ENCODE measurements at regions not wholly inside any gene's neighbourhood (a gene's known extent, or its start where the extent isn't known, plus 50 kb on each side); places are given as distances from the start of the nearest gene placed in this dataset.
A peak's percentile ranks its signal among the peaks of the same experiment; 100 is the strongest.

DNA sequence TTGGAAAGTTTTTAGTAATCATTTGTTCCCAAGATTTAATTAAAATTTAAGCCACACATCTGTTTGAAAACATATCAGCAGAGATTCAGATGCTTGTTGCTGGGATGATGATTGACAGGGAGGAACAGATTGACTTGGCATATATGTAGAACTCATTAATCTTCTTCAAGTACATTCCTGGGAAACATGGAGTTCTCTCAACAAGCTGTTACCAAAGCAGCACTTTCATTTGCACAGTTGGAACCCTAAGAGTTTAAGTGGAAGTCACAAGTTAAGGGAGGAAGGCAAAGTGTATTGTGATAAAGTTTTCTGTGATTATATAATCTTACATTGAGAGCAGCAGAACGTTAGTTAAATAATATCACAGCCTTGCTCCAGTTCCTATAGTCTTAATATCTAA is 485.4 kb upstream of the CELF2 start:
- Histone ChIP-seq H3K27ac (no peak overlapping the region), H3K9me2 (replicated peaks; ENCODE audit: insufficient read depth) (no peaks in the 10 kb centered on the region), H3K4me1 (ENCODE audit: insufficient read depth) (no peaks in the 10 kb centered on the region), H2AFZ (no peak overlapping the region), H3K27me3 (no peaks in the 10 kb centered on the region), H3K36me3 (replicated peaks; ENCODE audit: insufficient read depth, low read depth) (no peaks in the 10 kb centered on the region), H3K4me2 (no peak overlapping the region), H4K20me1 (ENCODE audit: insufficient read depth, poor library complexity, severe bottlenecking) (no peaks in the 10 kb centered on the region), H3K4me3 (no peak overlapping the region), H3K79me2 (no peaks in the 10 kb centered on the region), H3K9me3 (ENCODE audit: low read depth) (no peaks in the 10 kb centered on the region)
- no peak for DNase-seq (ENCODE audit: low spot score)
- TF ChIP-seq EZH2phosphoT487 (IDR thresholded peaks at IDR 0.05; ENCODE audit: low read depth, severe bottlenecking, unreplicated experiment), result no peak
- TF ChIP-seq, protein P1, sequence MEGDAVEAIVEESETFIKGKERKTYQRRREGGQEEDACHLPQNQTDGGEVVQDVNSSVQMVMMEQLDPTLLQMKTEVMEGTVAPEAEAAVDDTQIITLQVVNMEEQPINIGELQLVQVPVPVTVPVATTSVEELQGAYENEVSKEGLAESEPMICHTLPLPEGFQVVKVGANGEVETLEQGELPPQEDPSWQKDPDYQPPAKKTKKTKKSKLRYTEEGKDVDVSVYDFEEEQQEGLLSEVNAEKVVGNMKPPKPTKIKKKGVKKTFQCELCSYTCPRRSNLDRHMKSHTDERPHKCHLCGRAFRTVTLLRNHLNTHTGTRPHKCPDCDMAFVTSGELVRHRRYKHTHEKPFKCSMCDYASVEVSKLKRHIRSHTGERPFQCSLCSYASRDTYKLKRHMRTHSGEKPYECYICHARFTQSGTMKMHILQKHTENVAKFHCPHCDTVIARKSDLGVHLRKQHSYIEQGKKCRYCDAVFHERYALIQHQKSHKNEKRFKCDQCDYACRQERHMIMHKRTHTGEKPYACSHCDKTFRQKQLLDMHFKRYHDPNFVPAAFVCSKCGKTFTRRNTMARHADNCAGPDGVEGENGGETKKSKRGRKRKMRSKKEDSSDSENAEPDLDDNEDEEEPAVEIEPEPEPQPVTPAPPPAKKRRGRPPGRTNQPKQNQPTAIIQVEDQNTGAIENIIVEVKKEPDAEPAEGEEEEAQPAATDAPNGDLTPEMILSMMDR (IDR thresholded peaks at IDR 0.05; ENCODE audit: poor library complexity), result no peak
- no peak for TF ChIP-seq EZH2 (IDR thresholded peaks at IDR 0.05; ENCODE audit: borderline replicate concordance)
- 65% methylated on average over 1 of the region's 1 CpG for WGBS (ENCODE audit: low lambda C conversion rate, missing lambda C conversion rate)

DNA sequence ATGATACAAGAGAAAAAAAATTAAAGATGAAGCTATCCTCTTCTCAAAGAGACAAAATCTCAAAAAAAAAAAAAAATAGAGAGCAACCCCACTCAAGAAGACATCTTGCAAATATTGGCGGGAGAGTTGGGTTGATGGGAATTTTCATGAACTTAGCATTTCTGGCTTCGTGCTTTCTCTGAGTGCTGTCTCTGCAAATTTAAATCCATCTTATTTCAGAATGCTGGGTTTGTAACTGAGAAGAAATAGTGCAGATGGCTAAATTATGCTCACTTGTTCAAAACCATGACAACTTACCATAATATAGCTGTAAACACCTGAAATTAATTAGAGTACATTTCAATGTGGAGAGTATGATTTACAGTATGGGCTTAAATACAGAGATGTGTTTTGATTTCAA is 484.8 kb upstream of the CELF2 start:
- WGBS (ENCODE audit: low lambda C conversion rate, missing lambda C conversion rate), result 88% methylated on average over 2 of the region's 2 CpGs
- no peak overlapping the region for H3K27ac ChIP-seq

DNA sequence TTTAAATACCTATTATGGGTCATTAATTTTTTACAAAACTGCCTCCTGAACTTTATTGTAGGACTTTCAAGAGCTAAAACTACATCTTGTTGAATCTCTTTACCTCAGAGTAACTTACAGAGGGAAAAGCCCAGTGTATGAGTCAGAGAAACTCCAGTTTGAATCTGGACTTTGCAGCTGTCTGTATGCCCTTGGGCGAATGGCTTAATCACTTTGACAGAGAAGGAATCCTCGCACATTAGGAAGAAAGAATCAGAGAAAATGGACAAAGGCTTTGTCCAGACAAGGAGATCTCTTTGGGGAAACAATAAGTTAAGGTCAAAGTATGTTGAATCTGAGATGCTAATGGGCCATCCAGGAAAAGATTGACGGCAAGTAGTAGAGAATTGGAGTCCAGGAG is 484.2 kb upstream of the CELF2 start:
- DNase-seq (ENCODE audit: low spot score), result peak; percentile 37
- WGBS (ENCODE audit: low lambda C conversion rate, missing lambda C conversion rate), result 68% methylated on average over 3 of the region's 3 CpGs
- H3K4me2 ChIP-seq, result no peak overlapping the region
- no peaks in the 10 kb centered on the region for H3K9me2 ChIP-seq (replicated peaks; ENCODE audit: insufficient read depth)
- no peaks in the 10 kb centered on the region for H3K4me1 ChIP-seq (ENCODE audit: insufficient read depth)
- H3K9me3 ChIP-seq (ENCODE audit: low read depth), result no peaks in the 10 kb centered on the region
- H4K20me1 ChIP-seq (ENCODE audit: insufficient read depth, poor library complexity, severe bottlenecking), result no peaks in the 10 kb centered on the region
- H3K36me3 ChIP-seq (replicated peaks; ENCODE audit: insufficient read depth, low read depth), result no peaks in the 10 kb centered on the region
- no peaks in the 10 kb centered on the region for H3K79me2 ChIP-seq
- H2AFZ ChIP-seq, result no peak overlapping the region
- no peaks in the 10 kb centered on the region for H3K27me3 ChIP-seq
- H3K27ac ChIP-seq, result no peak overlapping the region
- no peak overlapping the region for H3K4me3 ChIP-seq
- TF ChIP-seq EZH2 (IDR thresholded peaks at IDR 0.05; ENCODE audit: borderline replicate concordance) (no peak), EZH2phosphoT487 (IDR thresholded peaks at IDR 0.05; ENCODE audit: low read depth, severe bottlenecking, unreplicated experiment) (no peak)
- TF ChIP-seq, protein P1 (IDR thresholded peaks at IDR 0.05; ENCODE audit: poor library complexity), result no peak

More for the DNA sequence above, 484.8 kb upstream of the CELF2 start:
- no peaks in the 10 kb centered on the region for H3K79me2 ChIP-seq
- no peaks in the 10 kb centered on the region for H3K9me3 ChIP-seq (ENCODE audit: low read depth)
- H3K27me3 ChIP-seq, result no peaks in the 10 kb centered on the region
- H3K4me3 ChIP-seq, result no peak overlapping the region
- DNase-seq (ENCODE audit: low spot score), result no peak
- H3K36me3 ChIP-seq (replicated peaks; ENCODE audit: insufficient read depth, low read depth), result no peaks in the 10 kb centered on the region
- no peak overlapping the region for H3K4me2 ChIP-seq
- no peaks in the 10 kb centered on the region for H3K4me1 ChIP-seq (ENCODE audit: insufficient read depth)
- H2AFZ ChIP-seq, result no peak overlapping the region
- H3K9me2 ChIP-seq (replicated peaks; ENCODE audit: insufficient read depth), result no peaks in the 10 kb centered on the region
- H4K20me1 ChIP-seq (ENCODE audit: insufficient read depth, poor library complexity, severe bottlenecking), result no peaks in the 10 kb centered on the region
- TF ChIP-seq, protein P1 (IDR thresholded peaks at IDR 0.05; ENCODE audit: poor library complexity), result no peak
- no peak for TF ChIP-seq EZH2 (IDR thresholded peaks at IDR 0.05; ENCODE audit: borderline replicate concordance)

DNA sequence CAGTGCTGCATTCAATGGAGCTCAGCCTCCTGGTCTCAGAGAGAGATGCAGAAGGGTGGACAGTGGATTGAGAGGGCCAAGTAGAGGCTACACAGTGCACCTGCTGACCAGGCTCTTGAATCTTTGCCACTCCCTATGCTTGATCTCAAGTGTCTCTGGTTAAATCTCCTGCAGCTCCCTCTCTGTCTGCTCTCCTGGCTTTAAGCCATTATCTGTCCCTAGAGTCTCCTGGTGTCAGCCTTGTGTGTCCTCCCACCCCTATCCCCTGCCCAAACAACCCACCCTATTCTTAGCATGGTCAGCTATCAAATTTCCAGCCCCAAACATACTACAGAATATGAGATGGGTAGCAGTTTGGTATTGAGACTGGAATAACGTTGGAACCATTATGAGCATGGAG is 479.3 kb upstream of the CELF2 start:
- H3K9me3 ChIP-seq (ENCODE audit: low read depth), result no peaks in the 10 kb centered on the region
- H3K4me1 ChIP-seq (ENCODE audit: insufficient read depth), result no peaks in the 10 kb centered on the region
- no peak overlapping the region for H3K4me2 ChIP-seq
- H2AFZ ChIP-seq, result no peak overlapping the region
- H4K20me1 ChIP-seq (ENCODE audit: insufficient read depth, poor library complexity, severe bottlenecking), result no peaks in the 10 kb centered on the region
- no peaks in the 10 kb centered on the region for H3K27me3 ChIP-seq
- DNase-seq (ENCODE audit: low spot score), result no peak
- WGBS (ENCODE audit: low lambda C conversion rate, missing lambda C conversion rate), result 70% methylated on average over 1 of the region's 1 CpG
- no peak overlapping the region for H3K27ac ChIP-seq
- TF ChIP-seq EZH2phosphoT487 (IDR thresholded peaks at IDR 0.05; ENCODE audit: low read depth, severe bottlenecking, unreplicated experiment) (no peak), EZH2 (IDR thresholded peaks at IDR 0.05; ENCODE audit: borderline replicate concordance) (no peak)
- TF ChIP-seq, protein P1 (IDR thresholded peaks at IDR 0.05; ENCODE audit: poor library complexity), result no peak
- H3K36me3 ChIP-seq (replicated peaks; ENCODE audit: insufficient read depth, low read depth), result no peaks in the 10 kb centered on the region
- H3K9me2 ChIP-seq (replicated peaks; ENCODE audit: insufficient read depth), result no peaks in the 10 kb centered on the region
- no peaks in the 10 kb centered on the region for H3K79me2 ChIP-seq
- no peak overlapping the region for H3K4me3 ChIP-seq
